ENCODE measurements at regions not wholly inside any gene's neighbourhood (a gene's known extent, or its start where the extent isn't known, plus 50 kb on each side); places are given as distances from the start of the nearest gene placed in this dataset.

DNA sequence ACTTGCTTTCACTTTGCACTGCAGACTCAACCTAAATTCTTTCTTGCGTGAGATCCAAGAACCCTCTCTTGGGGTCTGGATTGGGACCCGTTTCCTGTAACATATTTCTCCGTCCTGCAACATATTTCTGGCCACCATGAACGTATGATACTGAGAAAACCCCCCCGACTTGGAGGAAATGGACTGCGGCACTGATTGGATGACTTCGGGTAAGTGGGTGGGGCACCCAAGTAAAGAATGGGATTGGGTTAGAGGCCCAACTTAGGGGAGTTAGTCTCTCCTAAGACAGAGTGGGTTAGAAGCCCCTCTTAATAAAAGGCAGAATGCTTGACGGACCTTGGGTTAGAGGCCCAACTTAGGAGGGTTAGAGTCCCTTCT, 690.4 kb downstream of the UQCRFS1 start:
- no peak for DNase-seq (ENCODE audit: low read depth)
- no peak overlapping the region for H3K4me3 ChIP-seq (ENCODE audit: low read depth, low read length)
- TF ChIP-seq, protein P1, sequence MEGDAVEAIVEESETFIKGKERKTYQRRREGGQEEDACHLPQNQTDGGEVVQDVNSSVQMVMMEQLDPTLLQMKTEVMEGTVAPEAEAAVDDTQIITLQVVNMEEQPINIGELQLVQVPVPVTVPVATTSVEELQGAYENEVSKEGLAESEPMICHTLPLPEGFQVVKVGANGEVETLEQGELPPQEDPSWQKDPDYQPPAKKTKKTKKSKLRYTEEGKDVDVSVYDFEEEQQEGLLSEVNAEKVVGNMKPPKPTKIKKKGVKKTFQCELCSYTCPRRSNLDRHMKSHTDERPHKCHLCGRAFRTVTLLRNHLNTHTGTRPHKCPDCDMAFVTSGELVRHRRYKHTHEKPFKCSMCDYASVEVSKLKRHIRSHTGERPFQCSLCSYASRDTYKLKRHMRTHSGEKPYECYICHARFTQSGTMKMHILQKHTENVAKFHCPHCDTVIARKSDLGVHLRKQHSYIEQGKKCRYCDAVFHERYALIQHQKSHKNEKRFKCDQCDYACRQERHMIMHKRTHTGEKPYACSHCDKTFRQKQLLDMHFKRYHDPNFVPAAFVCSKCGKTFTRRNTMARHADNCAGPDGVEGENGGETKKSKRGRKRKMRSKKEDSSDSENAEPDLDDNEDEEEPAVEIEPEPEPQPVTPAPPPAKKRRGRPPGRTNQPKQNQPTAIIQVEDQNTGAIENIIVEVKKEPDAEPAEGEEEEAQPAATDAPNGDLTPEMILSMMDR (IDR thresholded peaks at IDR 0.05; ENCODE audit: low read depth, low read length, missing control alignments), result no peak

GRCh38 chr19:28521614-28522544, 691.1 kb downstream of the UQCRFS1 start:
- TF ChIP-seq, protein P1 (IDR thresholded peaks at IDR 0.05; ENCODE audit: low read depth, low read length, missing control alignments), result no peak
- H3K4me3 ChIP-seq (ENCODE audit: low read depth, low read length), result no peak overlapping the region
- DNase-seq (ENCODE audit: low read depth), result no peak

- no peak overlapping the region for H3K4me3 ChIP-seq (ENCODE audit: low read depth, low read length)
- no peak for DNase-seq (ENCODE audit: low read depth)
- TF ChIP-seq, protein P1 (IDR thresholded peaks at IDR 0.05; ENCODE audit: low read depth, low read length, missing control alignments), result no peak
These were observed 691.9 kb downstream of the UQCRFS1 start for GRCh38 chr19:28520998-28521568.

GRCh38 chr19:28519952-28520861, 692.7 kb downstream of the UQCRFS1 start:
- no peak for DNase-seq (ENCODE audit: low read depth)
- no peak overlapping the region for H3K4me3 ChIP-seq (ENCODE audit: low read depth, low read length)
- TF ChIP-seq, protein P1 (IDR thresholded peaks at IDR 0.05; ENCODE audit: low read depth, low read length, missing control alignments), result no peak

DNA sequence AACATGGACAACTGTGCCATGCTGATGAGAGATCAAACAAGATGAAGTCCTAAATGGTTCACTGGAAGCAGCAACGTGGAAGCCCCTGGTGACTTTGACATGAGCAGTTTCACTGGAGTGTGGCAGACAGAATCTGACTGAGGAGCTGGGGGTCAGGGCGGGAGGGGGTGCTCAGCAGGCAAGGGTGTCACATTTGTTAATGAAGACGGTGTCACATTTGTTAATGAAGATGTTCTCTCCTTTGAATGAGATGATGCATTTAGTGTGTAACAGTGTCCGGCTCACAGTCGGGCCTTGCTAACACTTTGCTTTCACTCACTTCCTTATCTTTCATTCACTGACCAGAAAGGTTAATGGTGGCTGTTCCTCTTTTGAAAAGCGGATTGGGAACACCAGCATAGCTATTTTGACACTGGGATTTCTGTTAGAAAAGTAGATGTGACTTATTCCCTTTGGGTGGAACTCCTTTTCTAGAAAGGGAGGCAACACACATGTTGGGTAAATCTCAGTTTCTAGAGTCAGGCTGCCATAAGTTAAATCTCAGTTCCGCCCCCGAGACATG, 693.7 kb downstream of the UQCRFS1 start:
- H3K4me3 ChIP-seq (ENCODE audit: low read depth, low read length), result no peak overlapping the region
- DNase-seq (ENCODE audit: low read depth), result no peak
- TF ChIP-seq, protein P1 (IDR thresholded peaks at IDR 0.05; ENCODE audit: low read depth, low read length, missing control alignments), result no peak

DNA sequence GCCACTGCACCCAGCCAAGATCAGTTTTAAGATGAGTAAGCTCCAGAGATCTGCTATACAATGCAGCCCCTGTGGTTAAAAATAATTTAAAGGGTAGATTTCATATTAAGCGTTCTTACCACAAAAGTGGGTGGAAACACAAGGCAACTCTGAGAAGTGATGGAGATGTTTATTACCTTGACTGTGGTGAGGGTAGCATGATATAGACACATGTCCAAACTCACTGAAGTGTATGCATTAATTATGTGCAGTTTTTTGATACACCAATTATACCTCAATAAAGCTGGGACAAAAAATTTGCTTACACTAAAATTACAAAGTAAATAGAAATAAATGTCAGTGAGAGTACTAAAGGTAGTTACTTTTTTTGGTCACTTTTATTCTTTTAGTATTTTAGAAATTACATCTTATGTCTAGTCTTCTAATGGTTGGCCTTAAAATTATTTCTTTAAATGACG, 696.5 kb downstream of the UQCRFS1 start:
- no peak for DNase-seq (ENCODE audit: low read depth)
- TF ChIP-seq, protein P1 (IDR thresholded peaks at IDR 0.05; ENCODE audit: low read depth, low read length, missing control alignments), result no peak
- H3K4me3 ChIP-seq (ENCODE audit: low read depth, low read length), result no peak overlapping the region
